Stimulated activated CD8-positive, alpha-beta memory T cell treated with anti-CD3 and anti-CD28 coated beads, Interleukin-12 subunit alpha, Interleukin-12 subunit beta, amount 100 ng/mL, for 4 hours (primary cell): ENCODE measurements at regions not wholly inside any gene's neighbourhood (a gene's known extent, or its start where the extent isn't known, plus 50 kb on each side); places are given as distances from the start of the nearest gene placed in this dataset.
"Not testable (repeated sequence)": the region's sequence is repeated elsewhere in the genome, so short reads cannot be mapped to it uniquely, and the experiment has no call there.

Experiments used
- DNase-seq: peaks from one replicate; pipeline ENCODE4 v3.0.0-alpha.2; 2020; ENCODE audit warnings: low read depth

DNA sequence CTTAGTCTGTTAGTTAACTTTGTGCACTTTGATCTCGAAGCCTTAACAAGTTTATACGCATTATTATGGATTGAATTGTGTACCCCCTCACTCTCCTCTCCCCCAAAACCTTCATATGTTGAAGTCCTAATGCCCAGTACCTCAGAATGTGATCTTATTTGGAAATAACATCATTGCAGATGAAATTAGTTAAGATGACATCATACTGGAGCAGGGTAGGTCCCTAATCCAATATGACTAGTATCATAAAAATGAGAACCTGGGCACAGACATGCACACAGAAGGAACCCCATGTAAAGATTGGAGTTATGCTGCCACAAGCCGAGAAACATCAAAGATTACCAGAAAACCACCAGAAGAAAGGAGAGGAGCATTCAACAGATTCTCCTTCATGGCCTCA is 85.8 kb upstream of the TSC22D1 start:
- DNase-seq, result no peak

DNA sequence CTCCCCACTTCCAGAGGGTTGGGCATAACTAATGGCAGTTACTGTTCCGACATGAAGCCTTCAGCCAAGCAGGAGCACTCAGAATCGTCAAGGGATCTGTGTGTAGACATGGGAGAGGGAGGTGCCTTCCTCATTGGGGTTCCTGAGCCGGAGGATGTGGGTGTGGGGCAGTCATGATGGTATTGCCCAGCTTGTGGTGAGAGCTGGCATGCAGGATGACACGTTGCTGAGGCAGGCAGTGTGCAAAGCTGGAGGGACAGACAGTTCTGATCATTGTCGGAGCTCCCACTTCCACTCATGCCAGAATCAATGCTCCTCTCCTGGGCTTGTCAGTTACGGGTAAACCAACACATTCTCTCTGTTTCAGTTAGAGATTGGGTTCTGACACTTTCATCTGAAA is 83.9 kb upstream of the TSC22D1 start:
- no peak for DNase-seq

DNA sequence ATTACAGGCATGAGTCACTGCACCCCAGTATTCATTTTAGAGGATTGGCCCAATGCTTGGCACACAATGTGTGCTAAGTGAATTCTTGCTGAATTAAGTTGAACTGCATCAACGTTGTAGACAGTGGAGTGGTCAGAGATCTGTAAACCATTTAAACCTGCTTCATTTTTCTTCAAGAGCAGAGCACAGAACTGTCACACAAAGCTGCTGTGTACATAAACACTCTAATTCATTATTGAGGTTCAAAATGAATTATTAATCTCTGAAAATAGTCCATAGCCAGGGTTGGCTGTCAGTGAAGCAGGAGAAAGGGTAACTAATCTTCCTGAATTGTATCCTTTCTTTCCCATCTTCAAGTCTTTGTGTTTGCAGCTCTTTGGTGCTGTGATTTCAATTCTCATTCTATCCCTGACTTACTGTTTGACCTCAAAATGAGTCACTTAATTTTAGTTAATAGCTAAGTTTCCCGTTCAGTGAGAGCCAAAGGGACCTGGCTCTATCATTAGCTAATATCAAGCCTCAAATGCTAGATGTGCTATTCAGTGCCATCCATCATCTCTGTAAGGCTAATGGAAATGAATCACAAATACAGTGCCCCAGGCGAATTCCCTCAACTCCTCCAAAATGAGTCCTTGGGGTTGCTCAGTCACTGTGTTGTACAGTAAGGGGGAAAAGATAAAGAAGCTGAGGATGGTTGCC is 77.0 kb upstream of the TSC22D1 start:
- DNase-seq, result no peak

DNA sequence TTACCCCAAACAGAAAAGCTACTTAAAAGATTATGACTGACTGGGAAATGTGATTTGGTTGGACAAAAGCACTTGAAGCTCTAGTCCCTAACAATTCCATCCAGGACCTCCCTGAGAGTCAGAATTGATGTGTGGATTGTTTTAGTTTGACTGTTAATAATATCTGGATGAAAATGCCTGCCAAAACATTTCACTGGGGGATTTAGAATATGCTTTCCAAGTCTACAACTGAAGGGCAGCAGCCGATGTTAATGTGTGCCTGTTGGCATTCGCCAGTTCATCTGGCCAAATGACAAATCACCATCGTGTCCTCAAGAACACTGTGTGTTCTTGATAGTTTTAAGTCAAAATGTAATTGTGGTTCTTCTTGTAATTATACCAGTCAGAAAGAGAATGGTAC is 76.0 kb upstream of the TSC22D1 start:
- no peak for DNase-seq

DNA sequence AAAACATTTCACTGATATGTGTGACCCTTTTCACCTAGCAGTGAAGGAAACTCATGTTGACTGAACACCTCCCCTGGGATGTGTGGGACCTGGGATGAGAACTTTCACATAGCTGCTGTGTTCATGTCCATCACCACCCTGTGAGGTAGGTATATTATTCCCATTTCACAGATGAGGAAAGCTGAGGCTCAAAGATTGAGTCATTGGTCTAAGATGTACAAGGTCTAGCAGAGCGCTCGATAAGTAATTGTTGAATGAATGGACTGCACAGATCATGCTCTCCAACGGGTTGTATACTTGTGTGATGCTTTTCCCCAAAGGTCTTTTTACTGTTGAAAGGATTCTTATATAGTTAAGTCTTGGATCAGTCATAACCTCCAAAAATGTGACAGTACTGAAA is 75.6 kb upstream of the TSC22D1 start:
- DNase-seq, result no peak

DNA sequence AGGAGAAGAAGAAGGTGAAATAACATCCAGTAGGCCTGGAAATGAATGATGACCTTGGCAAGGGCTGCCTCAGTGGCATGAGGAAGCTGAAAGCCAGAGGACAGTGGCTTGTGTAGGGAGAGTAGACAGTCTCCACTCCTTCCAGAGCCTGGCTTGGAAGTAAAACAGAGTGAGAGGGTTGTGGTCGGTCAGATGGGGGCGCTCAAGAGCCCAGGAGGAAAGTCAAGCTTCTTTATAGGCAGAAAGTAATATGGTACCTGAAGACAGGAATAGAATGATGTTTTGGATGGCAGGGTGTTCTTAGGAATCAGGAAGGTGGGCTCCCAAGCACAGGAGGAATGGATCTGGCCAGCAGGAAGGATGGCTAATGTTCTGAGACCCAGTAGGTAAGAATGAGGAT is 75.1 kb upstream of the TSC22D1 start:
- DNase-seq, result no peak

DNA sequence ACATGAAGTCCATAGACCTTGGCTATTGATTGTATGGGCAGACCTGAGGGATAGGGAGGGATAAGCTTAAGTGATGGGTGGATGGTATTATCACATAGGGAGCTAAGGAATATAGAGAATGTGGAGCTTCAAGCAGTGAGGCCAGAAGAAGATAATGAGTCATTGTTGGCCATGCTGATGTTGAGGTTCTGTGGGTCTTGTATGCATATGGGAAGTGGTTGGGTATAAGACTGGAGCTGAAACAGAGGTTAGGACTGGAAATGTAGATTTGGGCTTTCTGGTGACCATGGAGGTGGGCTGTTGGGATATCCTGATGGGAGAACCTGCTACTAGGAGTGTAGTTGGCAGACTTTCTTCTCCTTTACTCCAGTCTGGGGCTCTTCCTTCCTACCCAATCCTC is 73.7 kb upstream of the TSC22D1 start:
- no peak for DNase-seq

DNA sequence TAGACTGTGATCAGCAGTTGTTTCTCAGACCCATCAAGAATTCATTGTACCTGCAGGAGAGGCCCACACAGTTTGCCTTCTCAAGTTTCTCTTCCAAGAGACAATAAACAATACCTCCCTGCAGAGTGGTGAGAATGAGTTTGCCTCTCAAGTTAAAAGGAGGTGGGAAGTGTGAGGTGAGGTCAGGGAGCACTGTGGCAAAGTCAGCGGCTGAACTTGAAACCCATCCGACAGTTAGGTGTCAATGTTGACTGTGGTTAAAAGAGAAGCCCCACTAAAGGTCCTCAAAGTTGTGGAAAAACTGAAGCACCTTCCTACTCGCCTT is 72.9 kb upstream of the TSC22D1 start:
- no peak for DNase-seq

DNA sequence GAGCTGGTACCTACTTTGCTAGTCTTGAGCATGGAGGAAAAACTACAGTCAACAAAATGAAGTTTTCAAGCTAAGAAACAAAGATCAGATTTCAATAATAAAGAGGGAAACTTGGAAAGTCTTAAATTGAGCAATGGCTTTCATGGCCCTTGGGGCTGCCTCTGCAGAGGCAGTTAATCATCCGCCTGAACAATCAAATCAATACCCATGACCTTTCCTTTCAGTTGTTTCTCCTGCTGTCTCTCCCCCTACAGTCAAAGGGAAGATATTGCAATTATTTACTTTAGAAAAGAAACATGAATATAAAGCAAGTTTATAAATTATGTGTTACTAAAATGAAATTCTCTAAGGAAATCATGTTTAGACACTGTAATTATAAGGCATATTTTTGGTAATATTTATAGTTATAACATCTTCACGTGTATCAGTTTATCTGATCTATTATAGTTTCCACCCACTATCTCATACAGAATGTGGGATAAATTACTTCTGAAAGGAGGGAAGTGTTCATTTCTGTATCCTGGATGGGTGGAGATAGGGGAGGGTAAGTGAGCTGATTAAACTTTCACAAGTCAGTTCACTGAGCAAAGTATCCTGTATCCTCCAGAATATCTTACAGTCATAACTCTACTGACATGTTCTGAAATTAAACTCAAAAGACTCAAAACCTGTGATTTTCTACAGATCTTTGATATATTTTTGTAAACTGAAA is 72.4 kb upstream of the TSC22D1 start:
- DNase-seq, result no peak

DNA sequence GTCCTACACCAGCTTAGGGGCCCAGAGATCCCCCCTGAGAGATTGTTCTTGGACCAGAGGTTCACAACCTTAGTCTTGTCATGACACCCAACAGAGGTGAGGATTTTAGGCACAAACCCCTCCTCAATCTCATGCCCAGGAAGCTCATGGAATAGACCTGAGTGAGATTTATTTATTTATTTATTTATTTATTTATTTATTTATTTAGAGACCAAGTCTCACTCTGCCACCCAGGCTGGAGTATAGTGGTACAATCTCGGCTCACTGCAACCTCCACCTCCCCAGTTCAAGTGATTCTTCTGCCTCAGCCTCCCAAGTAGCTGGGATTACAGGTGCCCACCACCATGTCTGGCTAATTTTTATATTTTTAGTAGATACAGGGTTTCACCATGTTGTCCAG is 71.4 kb upstream of the TSC22D1 start:
- DNase-seq, result not testable (repeated sequence)

DNA sequence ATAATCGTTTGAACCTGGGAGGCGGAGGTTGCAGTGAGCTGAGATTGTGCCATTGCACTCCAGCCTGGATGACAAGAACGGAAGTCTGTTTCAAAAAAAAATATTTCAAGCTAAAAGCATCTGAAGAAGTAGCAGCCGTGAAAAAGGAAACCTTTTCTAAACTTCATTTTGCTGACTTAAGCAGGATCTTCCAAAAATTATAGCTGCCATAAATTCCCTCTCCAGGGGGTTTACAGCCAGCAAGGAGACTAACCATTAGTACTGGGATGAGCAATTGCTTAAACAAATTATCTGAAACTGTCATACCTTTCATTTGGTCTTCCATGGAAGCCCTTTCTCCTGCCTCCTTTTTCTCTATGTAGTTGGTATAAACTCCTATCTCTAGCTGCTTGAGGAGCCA is 69.9 kb upstream of the TSC22D1 start:
- DNase-seq, result no peak

DNA sequence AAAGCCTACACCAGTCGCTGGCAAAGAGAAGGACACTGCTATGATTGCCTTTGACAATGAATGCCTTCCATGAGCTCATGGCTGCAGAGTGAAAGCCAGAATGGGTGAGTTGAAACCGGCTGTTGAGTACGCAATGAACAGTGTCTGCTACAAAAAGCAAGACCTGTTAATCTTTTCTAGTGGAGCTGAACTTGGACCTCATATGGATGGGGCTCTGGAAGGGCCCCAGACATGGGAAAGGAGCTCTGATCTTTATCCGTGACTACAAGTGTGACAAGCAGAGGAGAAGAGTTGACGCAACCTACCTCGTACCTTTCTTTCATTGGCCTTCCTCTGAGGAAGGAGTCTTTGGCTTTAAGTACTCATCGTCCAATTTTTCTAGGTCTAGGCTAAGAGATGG is 67.1 kb upstream of the TSC22D1 start:
- no peak for DNase-seq

DNA sequence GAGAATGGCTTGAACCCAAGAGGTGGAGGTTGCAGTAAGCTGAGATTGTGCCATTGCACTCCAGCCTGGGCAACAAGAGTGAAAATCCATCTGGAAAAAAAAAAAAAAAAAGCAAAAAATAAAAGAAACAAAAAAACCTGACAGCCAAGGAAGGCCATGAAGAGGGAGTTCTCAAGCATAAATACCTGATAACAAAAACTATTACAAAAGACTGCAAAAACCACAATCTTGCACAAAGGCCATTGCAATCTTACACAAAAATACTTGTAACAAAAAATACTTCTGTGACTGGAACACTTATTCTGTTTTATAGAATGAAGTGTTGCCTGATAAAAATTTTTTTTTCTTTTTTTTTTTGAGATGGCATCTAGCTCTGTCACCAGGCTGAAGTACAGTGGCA is 61.5 kb upstream of the TSC22D1 start:
- no peak for DNase-seq

DNA sequence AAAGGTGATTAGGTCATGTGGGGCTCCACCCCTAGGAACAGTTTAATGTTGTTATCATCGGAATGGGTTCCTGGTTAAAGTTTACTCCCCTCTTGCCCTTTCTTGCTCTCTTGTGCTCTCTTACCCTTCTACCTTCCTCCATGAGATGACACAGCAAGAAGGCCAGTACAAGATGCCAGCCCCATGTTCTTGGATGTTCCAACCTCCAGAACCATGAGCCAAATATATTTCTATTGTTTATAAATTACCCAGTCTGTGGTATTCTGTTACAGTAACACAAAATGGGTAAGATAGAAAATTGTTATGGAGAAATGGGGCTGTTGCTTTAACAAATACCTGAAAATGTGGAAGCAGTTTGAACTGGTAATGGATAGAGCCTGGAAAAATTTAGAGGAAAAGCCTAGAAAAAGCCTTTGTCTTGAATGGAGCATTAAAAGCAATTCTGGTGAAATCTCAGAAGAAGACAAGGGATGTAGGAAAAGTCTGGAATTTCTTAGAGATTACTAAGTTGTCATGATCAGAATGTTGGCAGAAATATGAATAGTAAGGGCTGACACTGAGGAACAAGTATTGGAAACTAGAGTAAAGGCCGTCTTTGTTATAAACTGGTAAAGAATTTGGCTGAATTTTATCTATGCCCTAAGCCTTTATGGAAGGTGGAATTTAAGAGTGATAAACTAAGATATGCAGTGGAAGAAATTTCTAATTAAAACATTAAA is 53.5 kb upstream of the TSC22D1 start:
- DNase-seq, result no peak

DNA sequence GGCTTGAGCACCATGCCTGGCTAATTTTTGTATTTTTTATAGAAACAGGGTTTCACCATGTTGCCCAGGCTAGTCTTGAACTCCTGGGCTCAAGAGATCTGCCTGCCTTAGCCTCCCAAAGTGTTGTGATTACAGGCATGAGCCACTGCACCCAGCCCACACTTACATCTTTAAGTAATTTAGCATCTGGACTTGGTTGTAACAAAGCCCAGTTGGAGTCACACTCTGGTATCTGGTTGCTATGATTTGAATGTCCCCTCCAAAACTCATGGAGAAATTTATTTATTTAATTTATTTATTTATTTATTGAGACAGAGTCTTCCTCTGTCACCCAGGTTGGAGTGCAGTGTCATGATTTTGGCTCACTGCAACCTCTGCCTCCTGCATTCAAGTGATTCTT is 52.7 kb upstream of the TSC22D1 start:
- not testable (repeated sequence) for DNase-seq

DNA sequence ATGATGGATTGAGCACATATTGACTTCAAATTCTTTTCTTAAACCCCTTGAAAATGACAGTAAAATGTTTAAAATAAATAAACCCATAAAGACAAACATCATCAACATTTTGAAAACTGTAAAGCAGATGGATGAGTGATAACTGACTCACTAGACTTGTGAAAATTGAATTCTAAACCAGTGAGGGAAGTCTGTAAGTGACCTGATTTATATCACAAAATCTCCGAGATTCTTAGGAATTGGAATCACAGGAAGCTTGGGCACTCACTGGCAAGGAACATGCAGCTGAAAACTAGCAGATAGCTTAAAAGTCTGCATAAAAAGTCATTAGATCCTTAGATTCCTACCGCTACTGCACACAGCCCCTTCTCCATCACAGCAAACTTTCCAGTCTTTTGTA is 51.3 kb upstream of the TSC22D1 start:
- no peak for DNase-seq

DNA sequence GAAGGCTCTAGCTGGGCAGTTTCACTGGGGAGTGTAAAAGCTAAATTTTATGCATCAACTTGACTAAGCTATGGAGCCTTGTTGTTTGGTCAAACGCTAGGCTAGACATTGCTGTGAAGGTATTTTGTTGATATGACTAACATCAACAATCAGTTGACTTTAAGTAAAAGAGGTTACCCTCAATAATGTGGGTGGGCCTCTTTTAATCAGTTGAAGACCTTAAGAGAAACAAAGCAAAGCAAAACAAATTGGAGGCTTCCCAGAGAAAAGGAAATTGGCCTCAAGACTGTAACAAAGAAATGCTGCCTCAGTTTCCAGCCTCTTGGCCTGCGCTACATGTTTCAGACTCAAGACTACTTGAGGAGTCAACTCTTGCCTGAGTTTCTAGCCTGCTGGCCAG is 50.0 kb upstream of the TSC22D1 start:
- no peak for DNase-seq
